ENCODE measurements at regions not wholly inside any gene's neighbourhood (a gene's known extent, or its start where the extent isn't known, plus 50 kb on each side); places are given as distances from the start of the nearest gene placed in this dataset.

DNA sequence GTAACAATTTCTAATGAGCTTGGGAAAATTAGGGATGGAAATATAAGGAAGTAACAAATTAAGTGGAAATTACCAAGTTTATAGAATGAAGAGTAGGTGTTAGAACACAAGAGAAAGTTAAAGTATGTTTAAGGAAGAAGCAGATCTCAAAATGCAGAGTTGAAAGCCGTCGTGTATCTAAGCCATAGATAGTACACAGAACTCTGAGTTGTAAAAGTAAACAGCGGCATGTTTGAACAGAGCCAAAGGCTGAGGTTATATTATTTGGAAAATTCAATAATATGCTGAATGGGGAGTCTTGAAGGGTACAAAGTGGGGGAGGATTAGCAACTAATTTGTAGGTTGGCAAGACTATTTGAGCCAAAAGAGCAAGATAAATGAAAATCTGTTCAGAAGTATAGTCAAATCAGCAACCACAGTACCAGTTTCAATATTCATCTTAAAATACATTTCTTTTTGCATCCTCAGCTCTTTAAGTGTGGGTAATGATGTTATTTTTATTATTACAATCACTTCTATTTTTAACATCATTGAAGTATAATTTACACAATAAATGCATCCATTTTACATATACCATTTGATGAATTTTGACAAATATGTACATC, 594.8 kb upstream of the ANO3 start:
- ATAC-seq: no peak
- Histone ChIP-seq H3K4me3 (replicated peaks in 1 of 2; ENCODE audit: low read depth in 1 of 2, low read length in 2 of 2) (no peak overlapping the region), H3K9me2 (ENCODE audit: insufficient read depth) (no peaks in the 10 kb centered on the region), H3K4me2 (ENCODE audit: low read length) (no peak overlapping the region), H3K27me3 (ENCODE audit: insufficient read depth, low read length) (no peaks in the 10 kb centered on the region), H2AFZ (ENCODE audit: low read depth, low read length, poor library complexity, severe bottlenecking) (no peak overlapping the region), H3K4me1 (ENCODE audit: control insufficient read depth in 1 of 2, insufficient read depth in 2 of 2, low read length in 2 of 2) (no peaks in the 10 kb centered on the region), H3K9ac (ENCODE audit: low read length) (no peak overlapping the region), H4K20me1 (ENCODE audit: insufficient read depth) (no peaks in the 10 kb centered on the region), H3K27ac (ENCODE audit: low read depth, low read length) (no peak overlapping the region), H3K9me3 (ENCODE audit: control insufficient read depth in 1 of 2, insufficient read depth in 1 of 2, low read depth in 1 of 2, low read length in 2 of 2) (peaks cover 5 to 7% of the 10 kb centered on the region in 2 experiments; a peak in 2 of 4 replicates), H3K36me3 (ENCODE audit: control insufficient read depth in 1 of 2, insufficient read depth in 2 of 2, low read length in 2 of 2) (no peaks in the 10 kb centered on the region), H3K79me2 (ENCODE audit: insufficient read depth, low read length) (no peaks in the 10 kb centered on the region)
- DNase-seq (ENCODE audit: low read depth, low spot score): no peak
- ChIA-PET CTCF (no interaction called here), POLR2A (no interaction called here), RAD21 (ENCODE audit: low non-redundant PET in 1 of 2, low total read pairs in 2 of 2, uncharacterized antibody in 2 of 2, unreplicated experiment in 2 of 2) (no interaction called here)
- no TSS peak for BruUV-seq (replicated peaks)
- no peak for TF ChIP-seq YY1 (IDR thresholded peaks at IDR 0.05; ENCODE audit: extremely low read depth, insufficient replicate concordance, low read depth, low read length)
- TF ChIP-seq FOSL1 (IDR thresholded peaks at IDR 0.05; ENCODE audit: low read depth): no peak
- TF ChIP-seq, protein P1, sequence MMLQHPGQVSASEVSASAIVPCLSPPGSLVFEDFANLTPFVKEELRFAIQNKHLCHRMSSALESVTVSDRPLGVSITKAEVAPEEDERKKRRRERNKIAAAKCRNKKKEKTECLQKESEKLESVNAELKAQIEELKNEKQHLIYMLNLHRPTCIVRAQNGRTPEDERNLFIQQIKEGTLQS (IDR thresholded peaks at IDR 0.05): no peak
- no peak for TF ChIP-seq ZFX (IDR thresholded peaks at IDR 0.05)
- intact Hi-C loops (cut with micrococcal nuclease): no loop called here

DNA sequence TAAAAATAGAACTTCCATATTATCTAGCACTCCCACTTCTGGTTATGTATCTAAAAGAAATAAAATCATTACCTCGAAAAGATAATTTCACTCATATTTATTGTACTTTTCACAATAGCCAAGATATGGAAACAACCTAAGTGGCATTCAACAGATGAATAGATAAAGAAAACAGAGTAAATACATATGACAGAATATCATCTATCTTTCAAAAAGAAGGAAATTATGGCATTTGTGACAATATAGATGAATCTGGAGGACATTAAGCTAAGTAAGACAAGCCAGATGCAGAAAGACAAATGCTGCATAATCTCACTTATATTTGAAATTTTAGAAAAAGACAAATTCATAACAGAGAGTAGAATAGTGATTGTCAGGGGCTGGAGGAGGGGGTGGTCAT, 590.0 kb upstream of the ANO3 start:
- H3K9ac ChIP-seq (ENCODE audit: low read length): no peak overlapping the region
- H2AFZ ChIP-seq (ENCODE audit: low read depth, low read length, poor library complexity, severe bottlenecking): no peak overlapping the region
- DNase-seq (ENCODE audit: low read depth, low spot score) (no peak), ATAC-seq (no peak)
- CTCF ChIA-PET: no interaction called here
- H3K36me3 ChIP-seq (ENCODE audit: control insufficient read depth in 1 of 2, insufficient read depth in 2 of 2, low read length in 2 of 2): no peaks in the 10 kb centered on the region
- H4K20me1 ChIP-seq (ENCODE audit: insufficient read depth): no peaks in the 10 kb centered on the region
- no peaks in the 10 kb centered on the region for H3K79me2 ChIP-seq (ENCODE audit: insufficient read depth, low read length)
- H3K4me1 ChIP-seq (ENCODE audit: control insufficient read depth in 1 of 2, insufficient read depth in 2 of 2, low read length in 2 of 2): no peaks in the 10 kb centered on the region
- H3K4me2 ChIP-seq (ENCODE audit: low read length): no peak overlapping the region
- H3K9me2 ChIP-seq (ENCODE audit: insufficient read depth): no peaks in the 10 kb centered on the region
- no peak overlapping the region for H3K27ac ChIP-seq (ENCODE audit: low read depth, low read length)
- H3K4me3 ChIP-seq (replicated peaks in 1 of 2; ENCODE audit: low read depth in 1 of 2, low read length in 2 of 2): no peak overlapping the region
- intact Hi-C loops (cut with micrococcal nuclease): no loop called here
- POLR2A ChIA-PET: no interaction called here
- RAD21 ChIA-PET (ENCODE audit: low non-redundant PET in 1 of 2, low total read pairs in 2 of 2, uncharacterized antibody in 2 of 2, unreplicated experiment in 2 of 2): no interaction called here
- no peaks in the 10 kb centered on the region for H3K27me3 ChIP-seq (ENCODE audit: insufficient read depth, low read length)
- no TSS peak for BruUV-seq (replicated peaks)
- peaks cover 4 to 10% of the 10 kb centered on the region in 2 experiments; a peak in 2 of 4 replicates for H3K9me3 ChIP-seq (ENCODE audit: control insufficient read depth in 1 of 2, insufficient read depth in 1 of 2, low read depth in 1 of 2, low read length in 2 of 2)
- TF ChIP-seq JUND (IDR thresholded peaks at IDR 0.05): no peak
- TF ChIP-seq ELF1 (IDR thresholded peaks at IDR 0.05; ENCODE audit: borderline replicate concordance, low read depth): no peak
- no peak for TF ChIP-seq EGR1 (IDR thresholded peaks at IDR 0.05; ENCODE audit: low read depth)
- no peak for TF ChIP-seq RAD21 (IDR thresholded peaks at IDR 0.05; ENCODE audit: low read depth)
- TF ChIP-seq TCF7L2 (IDR thresholded peaks at IDR 0.05; ENCODE audit: borderline replicate concordance, extremely low read depth, insufficient read depth, insufficient read length): no peak
- TF ChIP-seq CEBPB (IDR thresholded peaks at IDR 0.05; ENCODE audit: low read depth): no peak
- TF ChIP-seq ZNF274 (IDR thresholded peaks at IDR 0.05; ENCODE audit: low read depth, low read length): no peak
- TF ChIP-seq, protein P2, sequence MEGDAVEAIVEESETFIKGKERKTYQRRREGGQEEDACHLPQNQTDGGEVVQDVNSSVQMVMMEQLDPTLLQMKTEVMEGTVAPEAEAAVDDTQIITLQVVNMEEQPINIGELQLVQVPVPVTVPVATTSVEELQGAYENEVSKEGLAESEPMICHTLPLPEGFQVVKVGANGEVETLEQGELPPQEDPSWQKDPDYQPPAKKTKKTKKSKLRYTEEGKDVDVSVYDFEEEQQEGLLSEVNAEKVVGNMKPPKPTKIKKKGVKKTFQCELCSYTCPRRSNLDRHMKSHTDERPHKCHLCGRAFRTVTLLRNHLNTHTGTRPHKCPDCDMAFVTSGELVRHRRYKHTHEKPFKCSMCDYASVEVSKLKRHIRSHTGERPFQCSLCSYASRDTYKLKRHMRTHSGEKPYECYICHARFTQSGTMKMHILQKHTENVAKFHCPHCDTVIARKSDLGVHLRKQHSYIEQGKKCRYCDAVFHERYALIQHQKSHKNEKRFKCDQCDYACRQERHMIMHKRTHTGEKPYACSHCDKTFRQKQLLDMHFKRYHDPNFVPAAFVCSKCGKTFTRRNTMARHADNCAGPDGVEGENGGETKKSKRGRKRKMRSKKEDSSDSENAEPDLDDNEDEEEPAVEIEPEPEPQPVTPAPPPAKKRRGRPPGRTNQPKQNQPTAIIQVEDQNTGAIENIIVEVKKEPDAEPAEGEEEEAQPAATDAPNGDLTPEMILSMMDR (IDR thresholded peaks at IDR 0.05 in 2 of 3, conservative IDR thresholded peaks at IDR 0.05 in 1 of 3; ENCODE audit: borderline replicate concordance in 1 of 3, insufficient read depth in 1 of 3, low read depth in 2 of 3, low read length in 2 of 3): no peak
- TF ChIP-seq, protein P3, sequence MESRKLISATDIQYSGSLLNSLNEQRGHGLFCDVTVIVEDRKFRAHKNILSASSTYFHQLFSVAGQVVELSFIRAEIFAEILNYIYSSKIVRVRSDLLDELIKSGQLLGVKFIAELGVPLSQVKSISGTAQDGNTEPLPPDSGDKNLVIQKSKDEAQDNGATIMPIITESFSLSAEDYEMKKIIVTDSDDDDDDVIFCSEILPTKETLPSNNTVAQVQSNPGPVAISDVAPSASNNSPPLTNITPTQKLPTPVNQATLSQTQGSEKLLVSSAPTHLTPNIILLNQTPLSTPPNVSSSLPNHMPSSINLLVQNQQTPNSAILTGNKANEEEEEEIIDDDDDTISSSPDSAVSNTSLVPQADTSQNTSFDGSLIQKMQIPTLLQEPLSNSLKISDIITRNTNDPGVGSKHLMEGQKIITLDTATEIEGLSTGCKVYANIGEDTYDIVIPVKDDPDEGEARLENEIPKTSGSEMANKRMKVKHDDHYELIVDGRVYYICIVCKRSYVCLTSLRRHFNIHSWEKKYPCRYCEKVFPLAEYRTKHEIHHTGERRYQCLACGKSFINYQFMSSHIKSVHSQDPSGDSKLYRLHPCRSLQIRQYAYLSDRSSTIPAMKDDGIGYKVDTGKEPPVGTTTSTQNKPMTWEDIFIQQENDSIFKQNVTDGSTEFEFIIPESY (IDR thresholded peaks at IDR 0.05; ENCODE audit: extremely low read depth, insufficient replicate concordance, low read length): no peak
- TF ChIP-seq SRF (IDR thresholded peaks at IDR 0.05; ENCODE audit: low read depth): no peak
- no peak for TF ChIP-seq FOSL1 (IDR thresholded peaks at IDR 0.05; ENCODE audit: low read depth)
- TF ChIP-seq CBX3 (IDR thresholded peaks at IDR 0.05; ENCODE audit: low read depth): no peak
- no peak for TF ChIP-seq POLR2AphosphoS5 (IDR thresholded peaks at IDR 0.05; ENCODE audit: low read depth, low read length)

Data from HCT116 (cell line).